NCI-H460 (cell line): ENCODE measurements at regions not wholly inside any gene's neighbourhood (a gene's known extent, or its start where the extent isn't known, plus 50 kb on each side); places are given as distances from the start of the nearest gene placed in this dataset.
"Not testable (repeated sequence)": the region's sequence is repeated elsewhere in the genome, so short reads cannot be mapped to it uniquely, and the experiment has no call there.

Source experiments
- DNase-seq: peaks from one replicate; pipeline ENCODE4 v3.0.0-alpha.2; 2016; ENCODE audit warnings: low read depth; ENCODE audit errors: extremely low read depth

GRCh38 chr14:55803873-55804553, 224.0 kb downstream of the KTN1 start:
- no peak for DNase-seq

DNA sequence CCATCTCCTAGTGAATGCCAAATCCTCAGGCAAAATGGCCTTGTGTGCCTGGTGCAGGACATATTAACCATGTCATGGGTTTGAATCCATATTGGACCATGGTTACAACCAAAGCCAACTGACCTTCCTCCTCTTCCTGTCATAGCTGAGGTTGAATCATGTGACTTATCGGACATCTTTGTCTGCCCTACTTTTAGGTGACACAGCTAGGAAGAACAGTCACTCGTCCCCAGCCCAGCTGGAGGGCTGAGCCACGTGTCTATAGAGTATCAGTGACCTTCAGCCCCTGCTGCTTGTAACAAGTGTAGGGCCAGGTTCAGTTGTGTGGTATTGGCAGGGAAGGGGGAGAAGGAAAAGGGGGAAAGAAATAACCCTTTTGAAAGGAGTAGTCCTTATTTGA, 225.2 kb downstream of the KTN1 start:
- no peak for DNase-seq

DNA sequence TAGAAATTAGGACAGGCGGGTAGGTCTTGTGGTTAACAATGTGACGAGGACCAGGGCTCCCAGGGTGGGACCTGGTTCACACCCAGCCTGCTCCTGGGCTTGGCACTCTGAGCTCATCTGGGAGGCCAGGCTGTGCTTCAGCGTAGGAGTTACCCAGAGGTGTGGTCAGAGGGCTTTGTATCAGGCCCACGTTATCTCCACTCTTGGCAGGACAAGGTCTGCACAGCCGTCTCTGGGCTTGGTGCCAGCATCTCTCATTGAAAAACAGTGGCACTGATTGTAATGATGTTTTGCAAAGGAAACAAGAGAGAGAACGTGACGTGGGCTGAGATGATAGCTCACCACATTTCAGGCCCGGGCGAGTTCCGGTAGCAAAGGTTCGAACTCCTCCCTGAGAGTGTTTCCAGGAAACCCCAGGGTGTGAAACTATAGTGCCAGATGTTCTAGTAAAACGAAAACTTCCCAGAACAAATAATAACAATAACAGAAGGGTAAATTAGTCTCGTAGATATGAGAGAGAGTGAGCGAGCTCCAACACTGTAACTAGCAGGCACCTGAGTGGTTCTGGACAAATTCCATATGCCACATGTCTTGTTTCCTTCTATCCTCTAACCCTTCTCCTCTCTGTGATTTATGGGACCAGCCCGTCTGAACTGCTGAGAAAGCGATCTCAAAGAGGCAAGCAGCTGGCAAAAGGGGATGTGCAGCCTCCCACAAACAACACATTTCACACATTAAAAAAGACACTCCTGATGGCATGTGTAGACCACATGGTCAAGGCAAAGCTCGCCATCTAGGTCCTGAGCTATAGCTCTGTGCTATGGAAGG, 227.3 kb downstream of the KTN1 start:
- peak; percentile 70 for DNase-seq

DNA sequence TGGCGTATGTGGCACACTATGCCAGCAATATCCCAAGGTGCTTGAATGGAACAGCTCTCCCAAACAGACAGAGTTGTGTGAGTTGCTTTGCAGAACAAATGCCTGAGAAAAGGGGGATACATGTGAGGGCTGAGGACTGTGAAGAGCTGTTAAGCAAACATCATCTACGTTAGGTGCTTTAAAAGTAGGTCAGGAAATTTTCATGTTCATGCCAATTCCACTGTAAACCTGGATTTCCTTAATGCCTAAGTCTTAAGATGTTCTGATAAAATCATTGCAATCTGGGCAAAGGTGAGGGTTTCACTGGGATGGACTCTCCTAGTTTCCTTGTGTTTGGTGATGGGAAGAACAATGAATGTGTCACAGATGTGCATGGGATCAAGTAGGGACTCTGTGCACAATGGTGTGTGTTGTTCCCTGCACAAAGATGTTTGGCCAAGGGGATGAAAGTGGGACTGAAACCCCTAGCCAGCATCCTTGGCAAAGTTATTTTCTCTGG, 227.9 kb downstream of the KTN1 start:
- DNase-seq = no peak

DNA sequence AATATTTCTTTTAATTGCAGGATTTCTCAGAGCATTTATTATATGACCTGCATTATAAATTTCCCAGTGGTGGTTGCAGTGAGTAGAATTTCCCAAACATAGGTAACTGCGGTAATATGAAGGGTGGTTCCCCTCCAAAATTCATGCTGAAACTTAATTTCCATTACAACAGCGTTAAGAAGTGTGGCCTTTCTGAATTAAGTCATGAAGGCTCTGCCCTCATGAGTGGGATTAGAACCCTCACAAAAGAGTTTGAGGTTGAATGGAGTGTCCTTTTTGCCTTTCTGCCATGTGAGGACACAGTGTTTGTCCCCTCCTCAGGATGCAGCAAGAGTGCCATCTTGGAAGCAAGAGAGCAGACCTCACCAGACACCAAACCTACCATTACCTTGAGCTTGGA, 233.6 kb downstream of the KTN1 start:
- no peak for DNase-seq

- no peak for DNase-seq
Observed at GRCh38 chr14:55814064-55814463, 234.1 kb downstream of the KTN1 start.

- no peak for DNase-seq
Observed at GRCh38 chr14:55814873-55815272, 234.9 kb downstream of the KTN1 start.

DNA sequence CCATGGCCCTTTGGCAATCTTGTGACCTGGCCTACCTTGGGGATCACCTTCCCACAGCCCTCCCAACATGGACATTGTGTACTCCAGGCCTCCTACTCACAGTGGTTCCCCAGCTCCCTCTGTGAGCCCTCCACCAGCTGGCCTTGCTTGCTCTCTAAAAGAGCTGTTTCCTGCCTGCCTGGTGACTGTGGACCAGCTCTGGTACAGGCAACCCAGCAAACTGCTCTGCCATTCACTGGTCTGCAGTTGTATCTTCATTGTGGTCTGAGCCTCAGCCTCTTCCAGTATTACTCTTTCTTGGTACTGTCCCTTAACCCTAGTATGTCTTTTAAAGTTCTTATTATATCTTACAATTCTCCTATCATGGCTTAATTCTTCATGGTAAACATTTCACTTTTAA, 236.2 kb downstream of the KTN1 start:
- DNase-seq = no peak

- no peak for DNase-seq
Observed at GRCh38 chr14:55819610-55820304, 239.8 kb downstream of the KTN1 start.

DNA sequence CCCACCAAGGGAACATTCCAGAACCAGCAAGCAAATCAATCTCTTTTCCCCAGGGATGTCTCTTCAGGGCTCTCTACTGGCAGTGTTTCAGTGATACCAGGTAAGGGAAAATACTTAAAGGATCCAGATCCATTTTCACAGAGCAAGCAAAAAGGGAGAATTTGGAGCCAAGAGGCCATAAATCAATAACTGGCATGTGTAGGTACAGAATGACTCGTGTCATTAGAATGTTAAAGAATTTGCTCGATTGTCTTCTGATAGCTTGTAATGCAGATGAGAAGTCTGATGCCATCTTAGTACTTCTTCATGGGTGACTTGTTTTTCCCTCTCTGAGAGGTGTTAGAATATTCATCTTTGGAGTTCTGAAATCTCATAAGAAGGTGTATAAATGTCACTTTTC, 242.9 kb downstream of the KTN1 start:
- DNase-seq = no peak

DNA sequence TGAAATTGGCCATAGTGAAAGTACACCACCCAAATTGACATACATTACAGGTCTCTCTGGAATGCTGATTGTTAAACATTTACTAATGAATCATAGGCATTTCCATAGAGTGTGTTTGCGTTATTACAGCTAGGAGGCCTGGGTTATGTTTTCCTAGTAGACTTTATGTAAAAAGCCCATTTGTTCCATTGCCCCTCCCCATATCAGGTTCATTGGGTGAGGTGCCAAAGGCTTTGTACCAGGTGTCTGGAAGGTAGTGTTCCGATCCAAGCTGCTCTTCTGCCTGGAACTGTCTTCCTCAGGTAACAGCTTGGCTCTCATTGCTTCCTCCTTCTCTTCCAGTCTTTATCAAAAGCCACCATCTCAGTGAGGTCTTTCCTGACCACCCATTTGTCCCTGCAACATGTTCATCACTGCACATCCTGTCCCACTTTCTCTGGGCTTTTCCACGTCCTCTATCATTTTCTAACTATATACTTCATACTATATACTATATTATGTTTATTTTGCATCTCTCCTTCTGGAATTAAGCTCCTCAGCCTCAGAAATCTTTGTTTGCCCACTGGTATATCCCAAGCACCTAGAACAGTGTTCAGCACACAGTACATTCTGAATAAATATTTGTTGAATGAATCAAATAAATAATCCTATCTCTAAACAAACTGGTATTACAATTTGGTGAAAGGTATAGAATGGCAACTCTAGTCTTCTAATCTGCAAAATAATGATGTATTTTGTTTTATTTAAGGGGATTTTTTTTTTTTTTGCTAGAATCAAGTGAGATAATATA, 252.3 kb downstream of the KTN1 start:
- DNase-seq = no peak

DNA sequence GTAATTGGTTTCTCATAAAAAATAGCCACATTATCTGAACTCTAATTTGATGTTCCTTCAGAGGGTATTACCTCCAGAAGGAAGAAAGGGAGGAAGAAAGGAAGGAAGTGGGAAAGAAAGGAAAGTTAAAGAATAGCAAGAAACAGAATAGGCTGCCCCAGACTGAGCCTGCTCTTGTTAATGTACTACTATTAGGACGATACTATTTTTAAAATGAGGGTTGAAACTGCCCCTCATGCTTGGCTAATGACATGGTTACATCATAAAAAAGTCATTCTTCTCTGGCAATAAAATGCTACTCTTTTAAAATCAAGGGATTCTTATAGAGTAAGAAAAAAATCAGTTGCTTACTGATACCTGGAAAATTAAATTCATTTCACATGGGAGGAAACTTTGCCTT, 253.0 kb downstream of the KTN1 start:
- DNase-seq = no peak

- DNase-seq = no peak
Observed at GRCh38 chr14:55834390-55834789, 254.4 kb downstream of the KTN1 start.

DNA sequence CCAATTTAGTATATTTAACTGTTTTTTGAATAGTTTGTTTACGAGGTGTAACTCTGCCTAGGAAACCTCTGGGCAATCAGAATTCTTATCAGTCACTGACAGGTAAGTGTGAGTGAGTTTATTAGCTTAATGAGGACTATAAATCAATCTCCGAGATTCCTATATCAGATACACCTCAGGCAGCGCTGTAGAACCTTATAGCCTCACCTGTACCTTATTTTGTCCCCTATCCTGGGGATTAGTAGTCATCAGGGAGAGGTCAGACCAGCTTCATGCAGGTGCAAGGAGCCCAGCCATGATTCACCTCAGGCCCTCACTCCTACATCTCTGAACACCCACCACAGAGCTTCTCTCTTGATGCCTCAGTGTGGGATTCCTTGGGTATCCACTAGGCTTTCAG, 256.0 kb downstream of the KTN1 start:
- DNase-seq = no peak

DNA sequence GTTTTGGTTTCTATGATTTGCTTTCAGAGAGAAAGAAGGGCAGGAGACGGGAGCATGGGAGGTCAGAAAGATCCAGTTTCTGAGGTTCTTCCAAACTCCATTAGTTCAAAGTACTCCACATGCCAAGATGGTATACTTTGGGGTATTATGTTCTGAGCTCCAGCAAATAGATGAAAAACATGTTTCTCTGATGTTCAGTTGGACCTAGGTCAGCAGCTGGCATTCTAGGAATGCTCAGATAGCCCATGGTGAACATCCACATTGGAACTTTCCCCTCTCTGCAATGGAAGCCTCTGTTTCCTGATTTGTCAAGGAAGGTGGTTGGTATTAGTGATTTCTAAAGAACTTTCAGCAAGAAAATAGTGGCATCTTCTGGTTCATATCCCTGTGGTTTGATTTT, 257.5 kb downstream of the KTN1 start:
- DNase-seq = no peak

GRCh38 chr14:55838529-55839052, 258.6 kb downstream of the KTN1 start:
- DNase-seq = no peak

DNA sequence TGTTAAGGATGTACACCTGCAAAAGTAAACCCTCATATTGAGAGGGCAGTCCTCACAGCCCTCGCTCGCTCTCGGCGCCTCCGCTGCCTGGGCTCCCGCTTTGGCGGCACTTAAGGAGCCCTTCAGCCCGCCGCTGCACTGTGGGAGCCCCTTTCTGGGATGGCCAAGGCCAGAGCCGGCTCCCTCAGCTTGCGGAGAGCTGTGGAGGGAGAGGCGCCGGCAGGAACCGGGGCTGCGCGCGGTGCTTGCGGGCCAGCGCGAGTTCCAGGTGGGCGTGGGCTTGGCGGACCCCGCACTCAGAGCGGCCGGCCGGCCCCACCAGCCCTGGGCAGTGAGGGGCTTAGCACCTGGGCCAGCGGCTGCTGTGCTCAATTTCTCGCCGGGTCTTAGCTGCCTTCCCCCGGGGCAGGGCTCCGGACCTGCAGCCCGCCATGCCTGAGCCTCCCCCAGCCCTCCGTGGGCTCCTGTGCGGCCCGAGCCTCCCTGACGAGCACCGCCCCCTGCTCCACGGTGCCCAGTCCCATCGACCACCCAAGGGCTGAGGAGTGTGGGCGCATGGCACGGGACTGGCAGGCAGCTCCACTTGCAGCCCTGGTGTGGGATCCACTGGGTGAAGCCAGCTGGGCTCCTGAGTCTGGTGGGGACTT, 259.4 kb downstream of the KTN1 start:
- DNase-seq = not testable (repeated sequence)

GRCh38 chr14:55840821-55841220, 260.8 kb downstream of the KTN1 start:
- DNase-seq = no peak

DNA sequence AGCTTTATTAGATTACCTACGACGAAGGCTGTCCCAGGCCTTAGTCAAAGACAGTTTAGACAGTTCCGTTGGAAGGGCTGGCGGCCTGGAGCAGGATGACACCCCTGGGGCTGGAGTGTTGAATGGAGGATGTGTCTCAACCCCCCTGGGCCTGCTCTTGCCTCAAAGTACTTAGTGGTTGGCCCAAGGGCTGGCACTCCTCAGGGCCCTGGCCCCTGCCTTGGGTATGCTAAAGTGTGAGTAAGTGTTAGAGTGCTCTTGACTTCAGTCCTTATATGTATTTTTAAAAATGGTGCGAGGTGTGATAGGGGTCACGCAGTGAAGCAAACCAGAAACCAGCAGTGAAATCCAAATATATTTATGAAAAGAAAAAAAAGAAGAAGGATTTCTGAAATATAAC, 261.6 kb downstream of the KTN1 start:
- no peak for DNase-seq
